ENCODE measurements at regions not wholly inside any gene's neighbourhood (a gene's known extent, or its start where the extent isn't known, plus 50 kb on each side); places are given as distances from the start of the nearest gene placed in this dataset.

DNA sequence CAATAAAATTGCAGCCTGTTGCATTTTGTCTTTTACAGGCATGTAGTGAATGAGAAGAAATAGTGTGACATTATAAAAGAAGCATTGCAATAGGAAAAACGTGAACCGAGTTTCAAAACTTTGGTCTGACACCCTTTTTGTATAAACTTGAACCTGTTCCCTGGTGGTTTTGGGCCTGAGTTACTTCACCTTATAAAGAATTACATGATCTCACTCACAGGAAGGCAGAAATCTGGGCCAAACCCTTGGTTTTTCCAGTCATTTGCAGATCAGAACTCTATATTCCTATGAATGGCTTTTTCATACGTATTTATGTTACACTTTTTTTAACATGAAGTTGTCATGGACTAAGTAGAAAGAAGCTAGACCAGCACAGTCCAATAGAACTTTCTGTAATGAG lies 138.5 kb upstream of the FLRT2 start (continued):
- TF ChIP-seq REST (IDR thresholded peaks at IDR 0.05; ENCODE audit: unreplicated experiment) (no peak), JUNB (IDR thresholded peaks at IDR 0.05; ENCODE audit: unreplicated experiment) (no peak)
- TF ChIP-seq, protein P1, sequence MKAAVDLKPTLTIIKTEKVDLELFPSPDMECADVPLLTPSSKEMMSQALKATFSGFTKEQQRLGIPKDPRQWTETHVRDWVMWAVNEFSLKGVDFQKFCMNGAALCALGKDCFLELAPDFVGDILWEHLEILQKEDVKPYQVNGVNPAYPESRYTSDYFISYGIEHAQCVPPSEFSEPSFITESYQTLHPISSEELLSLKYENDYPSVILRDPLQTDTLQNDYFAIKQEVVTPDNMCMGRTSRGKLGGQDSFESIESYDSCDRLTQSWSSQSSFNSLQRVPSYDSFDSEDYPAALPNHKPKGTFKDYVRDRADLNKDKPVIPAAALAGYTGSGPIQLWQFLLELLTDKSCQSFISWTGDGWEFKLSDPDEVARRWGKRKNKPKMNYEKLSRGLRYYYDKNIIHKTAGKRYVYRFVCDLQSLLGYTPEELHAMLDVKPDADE (IDR thresholded peaks at IDR 0.05), result no peak

GRCh38 chr14:85391892-85392291 lies 138.1 kb upstream of the FLRT2 start:
- Histone ChIP-seq H3K27ac (ENCODE audit: low read depth) (no peak overlapping the region), H3F3A (replicated peaks; ENCODE audit: low read depth) (no peaks in the 10 kb centered on the region), H3K9me2 (ENCODE audit: insufficient read depth) (no peaks in the 10 kb centered on the region), H3K79me2 (replicated peaks; ENCODE audit: insufficient read depth) (no peaks in the 10 kb centered on the region), H3K4me1 (ENCODE audit: insufficient read depth) (no peaks in the 10 kb centered on the region), H3K4me2 (no peak overlapping the region), H3K27me3 (ENCODE audit: insufficient read depth) (no peaks in the 10 kb centered on the region), H2AFZ (no peak overlapping the region), H4K20me1 (replicated peaks; ENCODE audit: insufficient read depth) (no peaks in the 10 kb centered on the region), H3K36me3 (ENCODE audit: insufficient read depth) (no peaks in the 10 kb centered on the region), H3K4me3 (no peak overlapping the region)
- DNase-seq (ENCODE audit: low spot score), result no peak
- Mint-ChIP-seq H3K4me3 (no peak overlapping the region), H3K27ac (no peak overlapping the region), H3K36me3 (ENCODE audit: low read depth) (no peaks in the 10 kb centered on the region), H3K27me3 (ENCODE audit: insufficient read depth, low read depth, poor library complexity) (no peaks in the 10 kb centered on the region), H3K4me1 (peaks cover 3% of the 10 kb centered on the region), H3K9me3 (no peaks in the 10 kb centered on the region)
- no peak for ATAC-seq
- TF ChIP-seq, protein P2, sequence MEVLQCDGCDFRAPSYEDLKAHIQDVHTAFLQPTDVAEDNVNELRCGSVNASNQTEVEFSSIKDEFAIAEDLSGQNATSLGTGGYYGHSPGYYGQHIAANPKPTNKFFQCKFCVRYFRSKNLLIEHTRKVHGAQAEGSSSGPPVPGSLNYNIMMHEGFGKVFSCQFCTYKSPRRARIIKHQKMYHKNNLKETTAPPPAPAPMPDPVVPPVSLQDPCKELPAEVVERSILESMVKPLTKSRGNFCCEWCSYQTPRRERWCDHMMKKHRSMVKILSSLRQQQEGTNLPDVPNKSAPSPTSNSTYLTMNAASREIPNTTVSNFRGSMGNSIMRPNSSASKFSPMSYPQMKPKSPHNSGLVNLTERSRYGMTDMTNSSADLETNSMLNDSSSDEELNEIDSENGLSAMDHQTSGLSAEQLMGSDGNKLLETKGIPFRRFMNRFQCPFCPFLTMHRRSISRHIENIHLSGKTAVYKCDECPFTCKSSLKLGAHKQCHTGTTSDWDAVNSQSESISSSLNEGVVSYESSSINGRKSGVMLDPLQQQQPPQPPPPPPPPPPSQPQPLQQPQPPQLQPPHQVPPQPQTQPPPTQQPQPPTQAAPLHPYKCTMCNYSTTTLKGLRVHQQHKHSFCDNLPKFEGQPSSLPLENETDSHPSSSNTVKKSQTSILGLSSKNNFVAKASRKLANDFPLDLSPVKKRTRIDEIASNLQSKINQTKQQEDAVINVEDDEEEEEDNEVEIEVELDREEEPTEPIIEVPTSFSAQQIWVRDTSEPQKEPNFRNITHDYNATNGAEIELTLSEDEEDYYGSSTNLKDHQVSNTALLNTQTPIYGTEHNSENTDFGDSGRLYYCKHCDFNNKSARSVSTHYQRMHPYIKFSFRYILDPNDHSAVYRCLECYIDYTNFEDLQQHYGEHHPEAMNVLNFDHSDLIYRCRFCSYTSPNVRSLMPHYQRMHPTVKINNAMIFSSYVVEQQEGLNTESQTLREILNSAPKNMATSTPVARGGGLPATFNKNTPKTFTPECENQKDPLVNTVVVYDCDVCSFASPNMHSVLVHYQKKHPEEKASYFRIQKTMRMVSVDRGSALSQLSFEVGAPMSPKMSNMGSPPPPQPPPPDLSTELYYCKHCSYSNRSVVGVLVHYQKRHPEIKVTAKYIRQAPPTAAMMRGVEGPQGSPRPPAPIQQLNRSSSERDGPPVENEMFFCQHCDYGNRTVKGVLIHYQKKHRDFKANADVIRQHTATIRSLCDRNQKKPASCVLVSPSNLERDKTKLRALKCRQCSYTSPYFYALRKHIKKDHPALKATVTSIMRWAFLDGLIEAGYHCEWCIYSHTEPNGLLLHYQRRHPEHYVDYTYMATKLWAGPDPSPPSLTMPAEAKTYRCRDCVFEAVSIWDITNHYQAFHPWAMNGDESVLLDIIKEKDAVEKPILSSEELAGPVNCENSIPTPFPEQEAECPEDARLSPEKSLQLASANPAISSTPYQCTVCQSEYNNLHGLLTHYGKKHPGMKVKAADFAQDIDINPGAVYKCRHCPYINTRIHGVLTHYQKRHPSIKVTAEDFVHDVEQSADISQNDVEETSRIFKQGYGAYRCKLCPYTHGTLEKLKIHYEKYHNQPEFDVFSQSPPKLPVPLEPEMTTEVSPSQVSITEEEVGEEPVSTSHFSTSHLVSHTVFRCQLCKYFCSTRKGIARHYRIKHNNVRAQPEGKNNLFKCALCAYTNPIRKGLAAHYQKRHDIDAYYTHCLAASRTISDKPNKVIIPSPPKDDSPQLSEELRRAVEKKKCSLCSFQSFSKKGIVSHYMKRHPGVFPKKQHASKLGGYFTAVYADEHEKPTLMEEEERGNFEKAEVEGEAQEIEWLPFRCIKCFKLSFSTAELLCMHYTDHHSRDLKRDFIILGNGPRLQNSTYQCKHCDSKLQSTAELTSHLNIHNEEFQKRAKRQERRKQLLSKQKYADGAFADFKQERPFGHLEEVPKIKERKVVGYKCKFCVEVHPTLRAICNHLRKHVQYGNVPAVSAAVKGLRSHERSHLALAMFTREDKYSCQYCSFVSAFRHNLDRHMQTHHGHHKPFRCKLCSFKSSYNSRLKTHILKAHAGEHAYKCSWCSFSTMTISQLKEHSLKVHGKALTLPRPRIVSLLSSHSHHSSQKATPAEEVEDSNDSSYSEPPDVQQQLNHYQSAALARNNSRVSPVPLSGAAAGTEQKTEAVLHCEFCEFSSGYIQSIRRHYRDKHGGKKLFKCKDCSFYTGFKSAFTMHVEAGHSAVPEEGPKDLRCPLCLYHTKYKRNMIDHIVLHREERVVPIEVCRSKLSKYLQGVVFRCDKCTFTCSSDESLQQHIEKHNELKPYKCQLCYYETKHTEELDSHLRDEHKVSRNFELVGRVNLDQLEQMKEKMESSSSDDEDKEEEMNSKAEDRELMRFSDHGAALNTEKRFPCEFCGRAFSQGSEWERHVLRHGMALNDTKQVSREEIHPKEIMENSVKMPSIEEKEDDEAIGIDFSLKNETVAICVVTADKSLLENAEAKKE (CRISPR knock-in tag; IDR thresholded peaks at IDR 0.05), result no peak
- no peak for TF ChIP-seq NANOG (IDR thresholded peaks at IDR 0.05; ENCODE audit: borderline replicate concordance)
- TF ChIP-seq REST (IDR thresholded peaks at IDR 0.05; ENCODE audit: unreplicated experiment), result no peak
- TF ChIP-seq JUNB (IDR thresholded peaks at IDR 0.05; ENCODE audit: unreplicated experiment), result no peak
- TF ChIP-seq, protein P1 (IDR thresholded peaks at IDR 0.05), result no peak
- no peak for TF ChIP-seq CREB1 (CRISPR knock-in tag; IDR thresholded peaks at IDR 0.05; ENCODE audit: low read depth)
- TF ChIP-seq EZH2 (IDR thresholded peaks at IDR 0.05; ENCODE audit: low read depth, unreplicated experiment), result no peak
- no peak for TF ChIP-seq ZNF331 (CRISPR knock-in tag; IDR thresholded peaks at IDR 0.05; ENCODE audit: low read depth)
- no peak for TF ChIP-seq ZNF114 (CRISPR knock-in tag; IDR thresholded peaks at IDR 0.05)

All from GM23338 (cell line).